ENCODE measurements at regions not wholly inside any gene's neighbourhood (a gene's known extent, or its start where the extent isn't known, plus 50 kb on each side); places are given as distances from the start of the nearest gene placed in this dataset.

- ATAC-seq (replicated peaks) = no peak
- no peaks in the 10 kb centered on the region for H3K4me1 Mint-ChIP-seq (ENCODE audit: low read depth in 2 of 2)
- no peaks in the 10 kb centered on the region for H3K36me3 Mint-ChIP-seq (ENCODE audit: insufficient read depth)
- H3K9me3 Mint-ChIP-seq = peaks cover 0 to 3% of the 10 kb centered on the region in 2 donors
- H3K27ac Mint-ChIP-seq = no peak overlapping the region
- DNase-seq = no peak
- no peak overlapping the region for H3K4me3 Mint-ChIP-seq
- no peaks in the 10 kb centered on the region for H3K27me3 Mint-ChIP-seq
Observed at GRCh38 chr3:30299674-30300385, 306.6 kb upstream of the TGFBR2 start.

GRCh38 chr3:30300809-30301208, 305.6 kb upstream of the TGFBR2 start:
- H3K4me3 Mint-ChIP-seq = no peak overlapping the region
- no peak overlapping the region for H3K27ac Mint-ChIP-seq
- no peaks in the 10 kb centered on the region for H3K36me3 Mint-ChIP-seq (ENCODE audit: insufficient read depth)
- no peaks in the 10 kb centered on the region for H3K4me1 Mint-ChIP-seq (ENCODE audit: low read depth in 2 of 2)
- no peak for DNase-seq
- ATAC-seq (replicated peaks) = no peak
- H3K27me3 Mint-ChIP-seq = no peaks in the 10 kb centered on the region
- peaks cover 0 to 3% of the 10 kb centered on the region in 2 donors for H3K9me3 Mint-ChIP-seq

- Mint-ChIP-seq H3K27me3 (no peaks in the 10 kb centered on the region), H3K9me3 (peaks cover 0 to 3% of the 10 kb centered on the region in 2 donors), H3K4me1 (ENCODE audit: low read depth in 2 of 2) (no peaks in the 10 kb centered on the region), H3K4me3 (no peak overlapping the region), H3K27ac (no peak overlapping the region), H3K36me3 (ENCODE audit: insufficient read depth) (no peaks in the 10 kb centered on the region)
- DNase-seq (no peak), ATAC-seq (replicated peaks) (no peak)
Observed at GRCh38 chr3:30302027-30302426, 304.4 kb upstream of the TGFBR2 start.

- Mint-ChIP-seq H3K4me3 (no peak overlapping the region), H3K36me3 (ENCODE audit: insufficient read depth) (no peaks in the 10 kb centered on the region), H3K9me3 (peaks cover 0 to 3% of the 10 kb centered on the region in 2 donors), H3K4me1 (ENCODE audit: low read depth in 2 of 2) (no peaks in the 10 kb centered on the region), H3K27ac (no peak overlapping the region), H3K27me3 (no peaks in the 10 kb centered on the region)
- no peak for ATAC-seq (replicated peaks)
- no peak for DNase-seq
Observed at GRCh38 chr3:30303770-30304169, 302.6 kb upstream of the TGFBR2 start.

GRCh38 chr3:30305021-30305420, 301.4 kb upstream of the TGFBR2 start:
- Mint-ChIP-seq H3K27me3 (no peaks in the 10 kb centered on the region), H3K36me3 (ENCODE audit: insufficient read depth) (no peaks in the 10 kb centered on the region), H3K4me1 (ENCODE audit: low read depth in 2 of 2) (no peaks in the 10 kb centered on the region), H3K27ac (no peak overlapping the region), H3K4me3 (no peak overlapping the region), H3K9me3 (peaks cover 0 to 3% of the 10 kb centered on the region in 2 donors)
- ATAC-seq (replicated peaks) (no peak), DNase-seq (no peak)

GRCh38 chr3:30306896-30307295, 299.5 kb upstream of the TGFBR2 start:
- Mint-ChIP-seq H3K27me3 (no peaks in the 10 kb centered on the region), H3K36me3 (ENCODE audit: insufficient read depth) (no peaks in the 10 kb centered on the region), H3K4me1 (ENCODE audit: low read depth in 2 of 2) (no peaks in the 10 kb centered on the region), H3K4me3 (no peak overlapping the region), H3K27ac (no peak overlapping the region), H3K9me3 (peaks cover 0 to 3% of the 10 kb centered on the region in 2 donors)
- no peak for DNase-seq
- ATAC-seq (replicated peaks) = no peak

GRCh38 chr3:30307372-30307950, 298.9 kb upstream of the TGFBR2 start:
- H3K36me3 Mint-ChIP-seq (ENCODE audit: insufficient read depth) = no peaks in the 10 kb centered on the region
- no peak overlapping the region for H3K4me3 Mint-ChIP-seq
- H3K4me1 Mint-ChIP-seq (ENCODE audit: low read depth in 2 of 2) = no peaks in the 10 kb centered on the region
- DNase-seq (no peak), ATAC-seq (replicated peaks) (no peak)
- peaks cover 0 to 3% of the 10 kb centered on the region in 2 donors for H3K9me3 Mint-ChIP-seq
- H3K27me3 Mint-ChIP-seq = no peaks in the 10 kb centered on the region
- no peak overlapping the region for H3K27ac Mint-ChIP-seq

GRCh38 chr3:30308131-30308530, 298.3 kb upstream of the TGFBR2 start:
- Mint-ChIP-seq H3K4me1 (ENCODE audit: low read depth in 2 of 2) (no peaks in the 10 kb centered on the region), H3K27me3 (no peaks in the 10 kb centered on the region), H3K9me3 (peaks cover 0 to 3% of the 10 kb centered on the region in 2 donors), H3K4me3 (no peak overlapping the region), H3K27ac (no peak overlapping the region), H3K36me3 (ENCODE audit: insufficient read depth) (no peaks in the 10 kb centered on the region)
- no peak for DNase-seq
- ATAC-seq (replicated peaks) = no peak

GRCh38 chr3:30309961-30310954, 296.1 kb upstream of the TGFBR2 start:
- no peaks in the 10 kb centered on the region for H3K36me3 Mint-ChIP-seq (ENCODE audit: insufficient read depth)
- no peaks in the 10 kb centered on the region for H3K27me3 Mint-ChIP-seq
- ATAC-seq (replicated peaks) (no peak), DNase-seq (no peak)
- H3K4me1 Mint-ChIP-seq (ENCODE audit: low read depth in 2 of 2) = no peaks in the 10 kb centered on the region
- no peak overlapping the region for H3K4me3 Mint-ChIP-seq
- H3K27ac Mint-ChIP-seq = no peak overlapping the region
- H3K9me3 Mint-ChIP-seq = no peaks in the 10 kb centered on the region

GRCh38 chr3:30311781-30312180, 294.6 kb upstream of the TGFBR2 start:
- no peak for ATAC-seq (replicated peaks)

GRCh38 chr3:30313840-30314239, 292.6 kb upstream of the TGFBR2 start:
- H3K36me3 Mint-ChIP-seq (ENCODE audit: insufficient read depth) = no peaks in the 10 kb centered on the region
- H3K27ac Mint-ChIP-seq = no peak overlapping the region
- no peaks in the 10 kb centered on the region for H3K27me3 Mint-ChIP-seq
- DNase-seq (no peak), ATAC-seq (replicated peaks) (no peak)
- no peak overlapping the region for H3K4me3 Mint-ChIP-seq
- no peaks in the 10 kb centered on the region for H3K9me3 Mint-ChIP-seq
- H3K4me1 Mint-ChIP-seq (ENCODE audit: low read depth in 2 of 2) = no peaks in the 10 kb centered on the region

More at GRCh38 chr3:30311781-30312180, 294.6 kb upstream of the TGFBR2 start:
- Mint-ChIP-seq H3K4me3 (no peak overlapping the region), H3K4me1 (ENCODE audit: low read depth in 2 of 2) (no peaks in the 10 kb centered on the region), H3K36me3 (ENCODE audit: insufficient read depth) (no peaks in the 10 kb centered on the region), H3K27me3 (no peaks in the 10 kb centered on the region), H3K9me3 (no peaks in the 10 kb centered on the region), H3K27ac (no peak overlapping the region)
- DNase-seq = no peak

GRCh38 chr3:30314757-30315325, 291.6 kb upstream of the TGFBR2 start:
- DNase-seq (no peak), ATAC-seq (replicated peaks) (no peak)
- Mint-ChIP-seq H3K36me3 (ENCODE audit: insufficient read depth) (no peaks in the 10 kb centered on the region), H3K27me3 (no peaks in the 10 kb centered on the region), H3K9me3 (no peaks in the 10 kb centered on the region), H3K27ac (no peak overlapping the region), H3K4me3 (no peak overlapping the region), H3K4me1 (ENCODE audit: low read depth in 2 of 2) (peaks cover 4% of the 10 kb centered on the region in 2 donors)

- no peak overlapping the region for H3K4me3 Mint-ChIP-seq
- H3K27me3 Mint-ChIP-seq = no peaks in the 10 kb centered on the region
- peaks cover 4 to 6% of the 10 kb centered on the region in 2 donors for H3K4me1 Mint-ChIP-seq (ENCODE audit: low read depth in 2 of 2)
- H3K27ac Mint-ChIP-seq = no peak overlapping the region
- no peaks in the 10 kb centered on the region for H3K36me3 Mint-ChIP-seq (ENCODE audit: insufficient read depth)
- DNase-seq (no peak), ATAC-seq (replicated peaks) (no peak)
- no peaks in the 10 kb centered on the region for H3K9me3 Mint-ChIP-seq
Observed at GRCh38 chr3:30315447-30315846, 291.0 kb upstream of the TGFBR2 start.
